ENCODE measurements at regions not wholly inside any gene's neighbourhood (a gene's known extent, or its start where the extent isn't known, plus 50 kb on each side); places are given as distances from the start of the nearest gene placed in this dataset.

- no peak overlapping the region for H3K4me3 ChIP-seq (ENCODE audit: insufficient read depth, low read depth, low read length, poor library complexity, severe bottlenecking)
- H3K27me3 ChIP-seq (replicated peaks; ENCODE audit: control insufficient read depth, insufficient read depth, low read length, poor library complexity, severe bottlenecking): no peaks in the 10 kb centered on the region
- DNase-seq: no peak
- no peaks in the 10 kb centered on the region for H3K4me1 ChIP-seq (ENCODE audit: control insufficient read depth, insufficient read depth, low read length, poor library complexity, severe bottlenecking)
- no peaks in the 10 kb centered on the region for H3K36me3 ChIP-seq (ENCODE audit: control insufficient read depth, insufficient read depth, low read length)
- H3K27ac ChIP-seq (ENCODE audit: insufficient read depth, low read length, poor library complexity, severe bottlenecking): no peak overlapping the region
- H3K9me3 ChIP-seq (ENCODE audit: control insufficient read depth, low read length): no peaks in the 10 kb centered on the region
Observed at GRCh38 chr15:69606921-69607500, 154.4 kb downstream of the RPLP1 start.

- DNase-seq: no peak
- H3K9me3 ChIP-seq (ENCODE audit: control insufficient read depth, low read length): no peaks in the 10 kb centered on the region
- no peak overlapping the region for H3K27ac ChIP-seq (ENCODE audit: insufficient read depth, low read length, poor library complexity, severe bottlenecking)
- no peak overlapping the region for H3K4me3 ChIP-seq (ENCODE audit: insufficient read depth, low read depth, low read length, poor library complexity, severe bottlenecking)
- H3K36me3 ChIP-seq (ENCODE audit: control insufficient read depth, insufficient read depth, low read length): no peaks in the 10 kb centered on the region
- no peaks in the 10 kb centered on the region for H3K4me1 ChIP-seq (ENCODE audit: control insufficient read depth, insufficient read depth, low read length, poor library complexity, severe bottlenecking)
- no peaks in the 10 kb centered on the region for H3K27me3 ChIP-seq (replicated peaks; ENCODE audit: control insufficient read depth, insufficient read depth, low read length, poor library complexity, severe bottlenecking)
Observed at GRCh38 chr15:69608661-69609060, 156.0 kb downstream of the RPLP1 start.

- Histone ChIP-seq H3K36me3 (ENCODE audit: control insufficient read depth, insufficient read depth, low read length) (no peaks in the 10 kb centered on the region), H3K4me3 (ENCODE audit: insufficient read depth, low read depth, low read length, poor library complexity, severe bottlenecking) (no peak overlapping the region), H3K4me1 (ENCODE audit: control insufficient read depth, insufficient read depth, low read length, poor library complexity, severe bottlenecking) (no peaks in the 10 kb centered on the region), H3K27me3 (replicated peaks; ENCODE audit: control insufficient read depth, insufficient read depth, low read length, poor library complexity, severe bottlenecking) (no peaks in the 10 kb centered on the region), H3K9me3 (ENCODE audit: control insufficient read depth, low read length) (no peaks in the 10 kb centered on the region), H3K27ac (ENCODE audit: insufficient read depth, low read length, poor library complexity, severe bottlenecking) (no peak overlapping the region)
- no peak for DNase-seq
Observed at GRCh38 chr15:69609176-69609575, 156.6 kb downstream of the RPLP1 start.

GRCh38 chr15:69609776-69610175, 157.2 kb downstream of the RPLP1 start:
- no peaks in the 10 kb centered on the region for H3K4me1 ChIP-seq (ENCODE audit: control insufficient read depth, insufficient read depth, low read length, poor library complexity, severe bottlenecking)
- H3K27me3 ChIP-seq (replicated peaks; ENCODE audit: control insufficient read depth, insufficient read depth, low read length, poor library complexity, severe bottlenecking): no peaks in the 10 kb centered on the region
- no peak overlapping the region for H3K27ac ChIP-seq (ENCODE audit: insufficient read depth, low read length, poor library complexity, severe bottlenecking)
- H3K36me3 ChIP-seq (ENCODE audit: control insufficient read depth, insufficient read depth, low read length): no peaks in the 10 kb centered on the region
- H3K9me3 ChIP-seq (ENCODE audit: control insufficient read depth, low read length): no peaks in the 10 kb centered on the region
- no peak for DNase-seq
- H3K4me3 ChIP-seq (ENCODE audit: insufficient read depth, low read depth, low read length, poor library complexity, severe bottlenecking): no peak overlapping the region

- H3K9me3 ChIP-seq (ENCODE audit: control insufficient read depth, low read length): no peaks in the 10 kb centered on the region
- no peak for DNase-seq
- no peaks in the 10 kb centered on the region for H3K4me1 ChIP-seq (ENCODE audit: control insufficient read depth, insufficient read depth, low read length, poor library complexity, severe bottlenecking)
- no peak overlapping the region for H3K27ac ChIP-seq (ENCODE audit: insufficient read depth, low read length, poor library complexity, severe bottlenecking)
- no peaks in the 10 kb centered on the region for H3K36me3 ChIP-seq (ENCODE audit: control insufficient read depth, insufficient read depth, low read length)
- no peak overlapping the region for H3K4me3 ChIP-seq (ENCODE audit: insufficient read depth, low read depth, low read length, poor library complexity, severe bottlenecking)
- no peaks in the 10 kb centered on the region for H3K27me3 ChIP-seq (replicated peaks; ENCODE audit: control insufficient read depth, insufficient read depth, low read length, poor library complexity, severe bottlenecking)
Observed at GRCh38 chr15:69610277-69610676, 157.7 kb downstream of the RPLP1 start.

GRCh38 chr15:69610858-69611257, 158.2 kb downstream of the RPLP1 start:
- no peaks in the 10 kb centered on the region for H3K27me3 ChIP-seq (replicated peaks; ENCODE audit: control insufficient read depth, insufficient read depth, low read length, poor library complexity, severe bottlenecking)
- no peaks in the 10 kb centered on the region for H3K4me1 ChIP-seq (ENCODE audit: control insufficient read depth, insufficient read depth, low read length, poor library complexity, severe bottlenecking)
- no peak for DNase-seq
- H3K36me3 ChIP-seq (ENCODE audit: control insufficient read depth, insufficient read depth, low read length): no peaks in the 10 kb centered on the region
- H3K9me3 ChIP-seq (ENCODE audit: control insufficient read depth, low read length): no peaks in the 10 kb centered on the region
- no peak overlapping the region for H3K27ac ChIP-seq (ENCODE audit: insufficient read depth, low read length, poor library complexity, severe bottlenecking)
- H3K4me3 ChIP-seq (ENCODE audit: insufficient read depth, low read depth, low read length, poor library complexity, severe bottlenecking): no peak overlapping the region

GRCh38 chr15:69612112-69612511, 159.5 kb downstream of the RPLP1 start:
- Histone ChIP-seq H3K27ac (ENCODE audit: insufficient read depth, low read length, poor library complexity, severe bottlenecking) (no peak overlapping the region), H3K9me3 (ENCODE audit: control insufficient read depth, low read length) (no peaks in the 10 kb centered on the region), H3K4me1 (ENCODE audit: control insufficient read depth, insufficient read depth, low read length, poor library complexity, severe bottlenecking) (no peaks in the 10 kb centered on the region), H3K4me3 (ENCODE audit: insufficient read depth, low read depth, low read length, poor library complexity, severe bottlenecking) (no peak overlapping the region), H3K27me3 (replicated peaks; ENCODE audit: control insufficient read depth, insufficient read depth, low read length, poor library complexity, severe bottlenecking) (no peaks in the 10 kb centered on the region), H3K36me3 (ENCODE audit: control insufficient read depth, insufficient read depth, low read length) (no peaks in the 10 kb centered on the region)
- no peak for DNase-seq

GRCh38 chr15:69613182-69613581, 160.6 kb downstream of the RPLP1 start:
- no peak overlapping the region for H3K27ac ChIP-seq (ENCODE audit: insufficient read depth, low read length, poor library complexity, severe bottlenecking)
- H3K4me1 ChIP-seq (ENCODE audit: control insufficient read depth, insufficient read depth, low read length, poor library complexity, severe bottlenecking): no peaks in the 10 kb centered on the region
- H3K36me3 ChIP-seq (ENCODE audit: control insufficient read depth, insufficient read depth, low read length): no peaks in the 10 kb centered on the region
- no peak overlapping the region for H3K4me3 ChIP-seq (ENCODE audit: insufficient read depth, low read depth, low read length, poor library complexity, severe bottlenecking)
- H3K27me3 ChIP-seq (replicated peaks; ENCODE audit: control insufficient read depth, insufficient read depth, low read length, poor library complexity, severe bottlenecking): no peaks in the 10 kb centered on the region
- DNase-seq: no peak
- no peaks in the 10 kb centered on the region for H3K9me3 ChIP-seq (ENCODE audit: control insufficient read depth, low read length)

- H3K9me3 ChIP-seq (ENCODE audit: control insufficient read depth, low read length): no peaks in the 10 kb centered on the region
- no peaks in the 10 kb centered on the region for H3K4me1 ChIP-seq (ENCODE audit: control insufficient read depth, insufficient read depth, low read length, poor library complexity, severe bottlenecking)
- H3K4me3 ChIP-seq (ENCODE audit: insufficient read depth, low read depth, low read length, poor library complexity, severe bottlenecking): no peak overlapping the region
- H3K27ac ChIP-seq (ENCODE audit: insufficient read depth, low read length, poor library complexity, severe bottlenecking): no peak overlapping the region
- no peaks in the 10 kb centered on the region for H3K36me3 ChIP-seq (ENCODE audit: control insufficient read depth, insufficient read depth, low read length)
- no peak for DNase-seq
- H3K27me3 ChIP-seq (replicated peaks; ENCODE audit: control insufficient read depth, insufficient read depth, low read length, poor library complexity, severe bottlenecking): no peaks in the 10 kb centered on the region
Observed at GRCh38 chr15:69613988-69614387, 161.4 kb downstream of the RPLP1 start.

- H3K4me1 ChIP-seq (ENCODE audit: control insufficient read depth, insufficient read depth, low read length, poor library complexity, severe bottlenecking): no peaks in the 10 kb centered on the region
- DNase-seq: no peak
- no peaks in the 10 kb centered on the region for H3K27me3 ChIP-seq (replicated peaks; ENCODE audit: control insufficient read depth, insufficient read depth, low read length, poor library complexity, severe bottlenecking)
Observed at GRCh38 chr15:69615736-69616135, 163.1 kb downstream of the RPLP1 start.

More at GRCh38 chr15:69615736-69616135, 163.1 kb downstream of the RPLP1 start:
- Histone ChIP-seq H3K27ac (ENCODE audit: insufficient read depth, low read length, poor library complexity, severe bottlenecking) (no peak overlapping the region), H3K36me3 (ENCODE audit: control insufficient read depth, insufficient read depth, low read length) (no peaks in the 10 kb centered on the region), H3K9me3 (ENCODE audit: control insufficient read depth, low read length) (no peaks in the 10 kb centered on the region), H3K4me3 (ENCODE audit: insufficient read depth, low read depth, low read length, poor library complexity, severe bottlenecking) (no peak overlapping the region)
